LNCAP (cell line): ENCODE measurements at regions not wholly inside any gene's neighbourhood (a gene's known extent, or its start where the extent isn't known, plus 50 kb on each side); places are given as distances from the start of the nearest gene placed in this dataset.

ENCODE experiments used
- TF ChIP-seq, protein P1 (sequence below): fragments of 450-650 bp; IDR thresholded peaks from 2 replicates; pipeline ENCODE4 v1.5.1; 2017; ENCODE audit warnings: mild to moderate bottlenecking

- TF ChIP-seq, protein P1, sequence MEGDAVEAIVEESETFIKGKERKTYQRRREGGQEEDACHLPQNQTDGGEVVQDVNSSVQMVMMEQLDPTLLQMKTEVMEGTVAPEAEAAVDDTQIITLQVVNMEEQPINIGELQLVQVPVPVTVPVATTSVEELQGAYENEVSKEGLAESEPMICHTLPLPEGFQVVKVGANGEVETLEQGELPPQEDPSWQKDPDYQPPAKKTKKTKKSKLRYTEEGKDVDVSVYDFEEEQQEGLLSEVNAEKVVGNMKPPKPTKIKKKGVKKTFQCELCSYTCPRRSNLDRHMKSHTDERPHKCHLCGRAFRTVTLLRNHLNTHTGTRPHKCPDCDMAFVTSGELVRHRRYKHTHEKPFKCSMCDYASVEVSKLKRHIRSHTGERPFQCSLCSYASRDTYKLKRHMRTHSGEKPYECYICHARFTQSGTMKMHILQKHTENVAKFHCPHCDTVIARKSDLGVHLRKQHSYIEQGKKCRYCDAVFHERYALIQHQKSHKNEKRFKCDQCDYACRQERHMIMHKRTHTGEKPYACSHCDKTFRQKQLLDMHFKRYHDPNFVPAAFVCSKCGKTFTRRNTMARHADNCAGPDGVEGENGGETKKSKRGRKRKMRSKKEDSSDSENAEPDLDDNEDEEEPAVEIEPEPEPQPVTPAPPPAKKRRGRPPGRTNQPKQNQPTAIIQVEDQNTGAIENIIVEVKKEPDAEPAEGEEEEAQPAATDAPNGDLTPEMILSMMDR = no peak
Observed at GRCh38 chr5:73380041-73380440, 68.5 kb downstream of the FOXD1 start.

DNA sequence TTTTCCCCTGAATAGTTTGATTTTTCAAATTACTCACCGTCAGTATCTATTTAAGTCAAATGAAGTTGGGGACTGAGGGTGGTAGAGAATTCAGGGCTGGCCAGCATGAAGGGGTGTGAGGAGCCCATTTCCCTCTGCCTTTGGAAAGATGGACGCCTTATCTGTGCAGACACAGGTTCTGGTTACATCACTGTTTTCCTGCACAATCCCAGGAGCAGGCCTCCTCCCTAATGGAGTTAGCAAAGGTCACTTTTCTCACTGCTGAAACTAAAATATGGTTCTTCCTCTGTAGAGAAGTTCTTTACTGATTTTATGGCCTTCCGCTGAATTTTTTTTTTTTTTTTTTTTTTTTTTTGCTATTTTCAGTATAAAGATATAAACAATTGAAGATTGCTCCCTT lies 69.1 kb downstream of the FOXD1 start:
- TF ChIP-seq, protein P1 = no peak

DNA sequence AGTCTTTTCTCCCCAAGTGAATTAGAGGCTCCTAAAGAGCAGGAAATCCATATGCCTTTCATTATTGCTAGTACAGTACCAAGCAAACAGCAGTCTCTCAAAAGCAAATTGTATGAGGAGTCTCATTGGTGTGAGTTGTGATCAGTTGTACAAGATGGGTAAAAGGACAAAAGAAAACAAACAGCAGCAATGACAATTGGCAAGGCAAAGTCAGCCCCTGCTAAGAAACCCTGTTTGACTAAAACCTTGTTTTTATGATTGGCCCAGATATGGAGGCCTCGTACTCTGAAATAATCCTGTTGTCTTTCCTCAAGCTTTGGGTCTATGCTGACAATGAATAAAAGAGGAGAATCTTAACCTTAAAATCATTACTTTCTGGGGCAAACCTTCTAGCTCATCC lies 69.8 kb downstream of the FOXD1 start:
- TF ChIP-seq, protein P1 = no peak

DNA sequence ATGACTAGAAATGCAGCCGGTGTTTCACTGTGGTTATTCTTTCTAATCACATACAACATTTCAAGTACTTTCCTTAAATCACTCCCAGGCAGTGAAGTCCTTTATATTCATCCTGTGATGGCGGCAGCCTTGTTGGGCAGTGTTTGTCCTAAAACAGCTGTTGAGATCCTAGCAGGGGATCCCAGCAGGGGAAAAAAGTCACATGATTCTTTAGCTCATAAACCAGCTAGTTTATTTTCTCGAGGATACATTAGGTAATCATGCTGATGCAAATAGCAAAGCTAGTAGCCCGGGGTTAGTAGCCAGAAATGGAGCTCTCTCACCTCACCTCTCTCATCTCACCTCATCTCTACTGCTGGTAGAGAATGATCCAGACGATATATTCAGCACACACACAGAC lies 70.5 kb downstream of the FOXD1 start:
- TF ChIP-seq, protein P1 = no peak

GRCh38 chr5:73376618-73377170 lies 71.9 kb downstream of the FOXD1 start:
- TF ChIP-seq, protein P1 = no peak

DNA sequence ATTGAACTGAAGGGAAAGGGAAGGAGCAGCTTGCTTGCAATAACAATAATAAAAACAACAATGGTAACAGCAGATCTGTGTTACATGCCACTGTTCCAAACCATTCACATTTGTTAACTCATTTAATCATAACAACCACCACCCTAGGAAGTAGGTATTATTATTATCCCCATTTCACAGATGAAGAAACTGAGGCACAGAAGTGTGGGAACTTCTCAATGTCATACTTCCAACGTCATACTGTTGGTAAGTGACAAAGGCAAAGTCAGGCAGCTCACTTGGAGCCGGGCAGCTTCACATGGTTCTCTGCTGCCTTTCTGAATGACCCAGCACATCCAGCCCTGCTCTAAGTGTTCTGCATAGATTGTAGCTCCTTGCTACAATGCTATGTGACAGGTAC lies 72.6 kb downstream of the FOXD1 start:
- TF ChIP-seq, protein P1 = no peak

DNA sequence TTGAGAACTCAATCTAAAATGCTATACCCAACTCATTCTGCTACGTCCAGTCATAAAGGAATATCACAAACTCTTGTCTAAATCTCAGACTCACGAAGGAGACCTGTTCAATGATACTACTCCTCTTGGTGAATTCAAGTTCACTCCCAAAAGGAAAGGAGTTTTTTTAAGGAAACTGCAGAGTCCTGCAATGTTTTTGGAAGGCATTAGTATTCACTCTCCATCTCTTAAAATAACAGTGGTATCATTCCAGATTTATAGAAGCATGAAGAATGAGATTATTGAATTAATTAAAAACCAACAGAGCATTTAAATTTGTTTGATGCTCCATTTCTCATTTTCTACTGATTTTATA lies 73.4 kb downstream of the FOXD1 start:
- TF ChIP-seq, protein P1 = no peak

GRCh38 chr5:73374520-73375190 lies 73.9 kb downstream of the FOXD1 start:
- TF ChIP-seq, protein P1 = no peak
